Left kidney (tissue), 1 donor: ENCODE measurements at regions not wholly inside any gene's neighbourhood (a gene's known extent, or its start where the extent isn't known, plus 50 kb on each side); places are given as distances from the start of the nearest gene placed in this dataset.
"Not testable (repeated sequence)": the region's sequence is repeated elsewhere in the genome, so short reads cannot be mapped to it uniquely, and the experiment has no call there.

Source experiments
- DNase-seq: peaks from one replicate; pipeline ENCODE4 v3.0.0-alpha.2; 2013

DNA sequence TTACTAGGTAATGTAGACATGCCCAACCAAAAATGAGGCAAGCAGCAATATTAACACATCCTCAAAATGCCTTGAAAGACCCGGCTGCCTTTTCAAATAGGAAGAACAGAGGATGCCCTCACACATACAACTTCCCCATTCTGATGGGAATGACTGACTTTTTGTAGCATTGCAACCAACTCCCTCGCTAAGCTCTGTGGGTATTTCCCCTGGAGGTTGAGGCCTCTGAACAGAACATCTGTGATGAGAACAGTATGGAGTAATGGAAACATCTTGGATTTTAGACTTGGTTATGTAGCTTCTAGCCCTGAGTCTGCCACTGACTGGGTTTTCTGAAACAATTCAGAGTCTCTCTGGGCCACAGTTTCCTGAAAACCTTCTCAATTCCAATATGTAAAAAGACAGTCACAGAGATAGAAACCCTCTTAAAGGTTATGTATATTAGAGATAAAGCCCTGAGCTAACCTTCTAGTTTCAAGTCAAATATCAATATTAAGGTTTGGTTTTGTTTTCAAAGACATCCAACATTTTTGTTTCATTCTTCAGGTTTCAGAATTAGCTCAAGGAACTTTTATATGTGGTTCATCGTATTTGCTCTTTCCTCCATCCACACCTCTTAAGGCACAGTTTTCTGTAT, 311.5 kb downstream of the SETD4 start:
- no peak for DNase-seq

DNA sequence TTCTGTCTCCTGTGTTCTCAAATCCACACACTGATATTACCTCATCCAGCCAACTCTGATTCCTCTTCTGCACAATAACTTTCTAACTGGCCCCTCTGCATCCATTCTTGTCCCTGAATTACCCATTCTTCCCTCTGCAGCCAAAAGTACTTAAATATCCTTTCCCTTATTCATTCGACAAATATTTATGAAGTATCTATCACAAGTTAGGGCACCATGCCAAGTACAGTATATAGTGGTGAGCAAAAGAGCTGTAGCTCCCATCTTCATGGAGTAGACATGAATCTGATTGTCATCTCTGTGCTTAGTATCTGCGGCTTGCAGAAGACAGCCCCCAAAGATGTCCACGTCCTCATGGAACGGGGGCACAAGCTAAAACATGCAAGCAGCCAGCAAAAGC, 316.8 kb downstream of the SETD4 start:
- DNase-seq = no peak

DNA sequence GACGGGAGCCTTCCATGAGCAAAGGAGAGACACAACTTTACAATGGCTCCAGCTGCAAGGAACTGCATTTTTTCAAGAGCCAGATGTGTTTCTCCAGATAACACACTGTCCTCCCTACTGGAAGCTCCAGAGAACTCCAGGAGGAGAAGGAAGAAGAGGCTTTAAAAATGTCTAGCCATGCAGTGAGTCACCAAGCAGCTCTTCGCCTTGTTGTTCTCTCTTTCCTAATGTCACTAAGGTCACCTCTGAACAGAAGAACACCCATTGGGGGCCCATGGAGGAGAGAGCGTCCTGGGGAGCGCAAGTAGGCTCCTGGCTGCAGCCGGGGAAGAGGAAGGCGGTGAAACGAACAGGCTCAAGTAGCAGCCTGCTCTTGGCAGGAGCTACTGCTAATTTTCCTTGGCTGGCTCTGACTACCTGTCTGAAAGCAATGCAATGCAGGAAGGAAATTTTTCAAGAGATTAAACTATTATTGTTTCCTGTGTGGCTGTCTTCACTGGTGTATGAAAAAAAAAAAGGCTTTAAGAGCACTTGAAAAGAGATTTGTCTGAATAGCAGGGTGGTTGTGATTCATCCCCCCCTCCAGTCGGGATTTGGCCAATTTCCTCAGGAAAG, 321.9 kb downstream of the SETD4 start:
- no peak for DNase-seq

DNA sequence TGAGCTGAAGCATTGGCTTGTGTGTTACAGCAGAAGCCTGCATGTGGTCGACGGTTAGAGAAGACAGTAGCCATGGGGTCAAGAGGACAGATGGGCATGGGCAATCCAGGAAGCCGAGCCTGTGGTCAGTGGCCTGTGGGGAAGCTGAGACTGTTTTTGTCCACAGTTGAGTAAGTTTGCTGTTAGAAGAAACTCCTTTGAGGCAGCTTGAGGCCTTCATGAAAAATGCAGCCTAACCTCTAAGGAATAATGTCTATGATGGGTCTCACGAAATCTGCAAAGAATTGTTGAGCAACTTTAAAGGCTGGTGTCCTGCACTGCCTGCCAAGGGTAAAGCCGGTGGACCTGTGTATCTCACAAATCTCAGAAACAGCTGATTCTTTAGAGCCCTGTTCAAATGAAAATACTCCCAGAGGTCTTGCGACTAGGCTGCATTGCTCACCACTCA, 322.4 kb downstream of the SETD4 start:
- DNase-seq = no peak

DNA sequence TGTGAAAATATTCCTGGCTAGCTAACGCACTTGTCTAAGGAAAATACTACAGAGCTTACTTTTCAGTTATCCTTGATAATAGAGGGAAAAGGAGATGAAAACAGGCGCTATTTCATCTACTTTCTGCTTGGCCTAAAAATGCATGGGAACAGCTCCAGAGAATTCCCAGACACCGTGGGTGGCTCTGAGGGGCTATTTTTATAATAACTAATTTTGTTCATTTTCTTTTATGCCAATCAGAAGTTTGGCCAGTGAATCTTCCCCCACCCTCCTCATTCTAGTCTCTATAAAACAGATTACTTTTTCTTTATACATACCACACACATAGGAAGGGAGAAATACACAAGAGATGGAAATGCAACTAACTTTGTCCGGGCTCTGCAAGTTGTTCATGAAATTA, 322.9 kb downstream of the SETD4 start:
- DNase-seq = no peak

DNA sequence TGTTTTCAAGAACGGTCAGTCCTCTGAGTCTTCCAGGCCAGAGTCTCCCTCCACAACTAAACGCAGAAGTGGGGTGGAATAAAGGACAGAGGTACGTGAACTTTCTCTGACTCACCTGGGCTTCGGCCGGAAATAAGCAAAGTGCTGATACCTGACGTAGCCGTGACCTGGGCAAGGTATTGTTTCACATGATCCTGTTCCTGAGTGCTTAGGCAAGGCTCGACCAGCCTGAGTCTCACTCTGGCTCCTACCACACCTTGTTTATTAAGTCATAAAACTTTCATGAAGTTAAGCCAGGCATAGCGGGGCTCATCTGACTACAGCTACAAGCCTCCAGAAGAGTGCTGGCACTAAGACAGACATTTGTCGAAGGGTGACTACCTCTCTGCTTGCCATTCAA, 327.5 kb downstream of the SETD4 start:
- DNase-seq = no peak

DNA sequence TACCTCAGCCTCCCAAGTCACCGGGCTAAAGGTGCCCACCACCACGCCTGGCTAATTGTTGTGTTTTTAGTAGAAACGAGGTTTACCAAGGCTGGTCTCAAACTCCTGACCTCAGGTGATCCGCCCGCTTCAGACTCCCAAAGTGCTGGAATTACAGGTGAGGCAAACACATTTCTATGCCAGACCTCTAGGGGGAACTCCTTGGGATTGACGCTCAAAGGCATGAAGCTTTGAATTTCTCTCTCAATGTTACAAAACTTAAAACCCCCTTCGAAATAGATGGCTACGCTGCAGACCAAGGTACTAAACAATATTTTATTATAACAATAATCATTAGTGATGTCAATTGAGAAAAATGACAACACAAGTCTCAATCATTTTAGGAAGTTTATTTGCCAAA, 330.0 kb downstream of the SETD4 start:
- no peak for DNase-seq

DNA sequence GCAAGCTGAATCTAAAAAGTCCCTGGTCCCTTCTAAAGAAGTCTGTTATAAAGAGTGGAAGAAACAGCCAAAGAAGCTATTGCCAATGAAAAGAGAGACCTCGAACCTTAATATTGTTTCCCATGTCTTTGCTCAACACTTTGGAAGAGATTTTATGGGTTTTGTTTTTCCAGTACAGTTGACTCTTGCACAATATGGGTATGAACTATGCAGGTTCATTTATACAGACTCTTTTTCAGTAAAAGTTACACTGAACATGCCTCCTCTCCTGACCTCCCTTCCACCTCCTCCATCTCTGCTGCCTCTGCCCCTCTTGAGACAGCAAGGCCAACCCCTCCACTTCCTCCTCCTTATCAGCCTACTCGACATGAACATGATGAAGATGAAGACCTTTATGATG, 332.5 kb downstream of the SETD4 start:
- no peak for DNase-seq

DNA sequence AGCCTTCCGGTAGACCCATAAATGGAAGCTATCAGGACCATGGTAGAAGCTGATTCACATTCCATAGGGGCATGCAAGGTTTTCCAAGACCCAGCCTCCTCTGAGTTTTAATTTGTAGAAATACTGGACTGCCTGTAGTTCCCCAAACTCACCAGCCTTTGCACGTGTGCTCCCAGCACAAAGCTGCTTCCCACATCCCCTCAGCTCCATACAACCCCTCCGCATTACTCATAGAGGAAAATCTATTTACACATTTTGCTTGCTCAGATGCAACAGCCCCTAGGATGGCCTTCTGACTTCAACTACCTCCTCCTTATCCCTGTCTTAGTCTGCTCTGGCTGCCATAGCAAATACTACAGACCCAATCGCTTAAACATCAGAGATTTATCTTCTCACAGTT, 336.2 kb downstream of the SETD4 start:
- DNase-seq = no peak

DNA sequence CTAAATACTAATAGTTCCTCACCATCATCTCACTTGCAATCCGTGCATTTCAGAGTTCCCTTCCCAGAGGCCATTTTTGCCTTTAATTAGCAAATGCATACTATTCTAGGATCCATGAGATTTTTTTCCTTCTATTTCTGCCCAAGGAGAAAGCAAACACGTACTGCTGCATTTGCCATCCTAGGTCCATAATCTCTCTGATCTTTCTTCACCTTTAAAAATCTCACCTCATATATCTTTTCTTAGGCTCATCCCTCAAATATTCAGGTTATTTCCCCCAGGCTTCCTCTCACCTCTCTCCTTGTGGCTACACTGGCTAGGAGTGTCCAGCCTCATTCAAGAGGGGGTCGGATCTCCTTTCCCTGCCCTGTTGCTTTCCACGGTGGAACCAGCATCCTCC, 338.6 kb downstream of the SETD4 start:
- no peak for DNase-seq

DNA sequence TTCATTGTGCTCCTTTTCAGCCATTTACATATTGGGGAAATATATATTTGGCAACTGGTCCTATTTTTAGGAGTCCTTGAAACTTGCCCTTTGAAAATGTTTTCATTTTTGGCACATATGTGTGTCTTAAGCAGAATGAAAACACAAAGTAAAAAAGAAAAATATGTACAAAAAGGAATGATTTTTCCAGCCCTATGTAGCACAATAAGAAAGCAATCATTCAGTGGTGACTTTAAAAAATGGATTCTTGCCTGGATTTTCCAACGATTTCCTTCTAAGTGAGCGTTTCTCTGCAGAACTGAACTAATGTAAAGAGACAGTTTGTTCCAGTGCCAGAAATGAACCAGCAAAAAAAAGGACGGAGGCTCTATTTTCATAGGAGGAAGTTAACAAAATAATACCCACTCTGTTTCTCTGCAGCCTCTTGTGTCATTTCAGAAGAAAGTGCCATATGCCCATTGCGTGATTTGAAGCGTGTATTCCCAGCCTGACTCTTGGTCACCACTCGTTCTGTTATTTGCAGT, 340.1 kb downstream of the SETD4 start:
- DNase-seq = no peak

DNA sequence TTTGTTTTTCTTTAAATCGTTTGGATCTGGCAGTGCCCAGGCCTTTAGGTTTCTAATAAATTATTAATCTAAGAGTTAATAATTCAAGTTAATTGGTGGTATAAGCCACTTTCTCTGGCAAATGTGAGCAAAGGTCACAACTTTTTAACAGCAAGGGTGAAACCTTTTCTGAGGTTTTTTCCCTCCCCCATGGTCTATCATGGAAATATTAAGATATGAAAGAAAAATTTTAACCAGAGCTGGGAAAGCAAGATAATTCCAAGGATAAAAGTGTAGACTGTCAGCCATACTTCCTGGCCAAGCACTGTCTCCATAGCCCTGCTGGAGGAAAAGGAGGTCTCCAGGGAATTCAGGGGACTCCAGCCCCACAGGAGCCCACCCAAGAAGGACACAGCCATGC, 341.2 kb downstream of the SETD4 start:
- no peak for DNase-seq

DNA sequence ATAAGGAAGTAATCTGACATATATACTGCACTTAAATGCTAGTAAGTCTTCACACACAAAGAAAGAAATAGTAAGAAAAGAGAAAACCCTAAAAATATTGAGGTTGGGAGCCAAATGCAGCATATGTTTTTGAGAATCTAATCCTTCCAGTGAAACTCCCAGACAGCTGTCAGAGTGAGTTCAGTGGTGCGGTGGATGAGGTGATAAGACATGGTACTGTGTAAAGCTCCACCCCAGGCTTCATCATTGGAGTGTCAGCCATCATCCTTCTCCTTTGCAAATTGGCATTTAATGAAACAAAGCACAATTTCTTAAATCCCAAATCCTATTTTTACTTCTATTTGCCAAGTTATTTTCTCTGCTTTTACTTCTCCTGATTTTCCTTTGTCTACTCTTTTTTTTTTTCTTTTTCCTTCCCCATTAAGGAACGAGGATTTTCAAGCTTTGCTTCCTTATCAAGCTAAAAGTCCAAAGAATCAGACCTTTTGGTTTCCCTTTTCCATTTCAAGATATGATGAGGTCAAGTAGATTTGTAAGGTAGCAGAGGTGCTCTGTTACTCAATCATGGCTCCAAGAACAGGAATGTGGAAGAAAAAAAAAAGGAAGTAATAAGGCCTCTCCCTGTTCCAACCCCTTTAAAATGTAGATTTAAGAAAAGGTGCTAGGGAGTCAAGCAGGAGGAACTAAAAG, 343.3 kb downstream of the SETD4 start:
- DNase-seq = no peak

DNA sequence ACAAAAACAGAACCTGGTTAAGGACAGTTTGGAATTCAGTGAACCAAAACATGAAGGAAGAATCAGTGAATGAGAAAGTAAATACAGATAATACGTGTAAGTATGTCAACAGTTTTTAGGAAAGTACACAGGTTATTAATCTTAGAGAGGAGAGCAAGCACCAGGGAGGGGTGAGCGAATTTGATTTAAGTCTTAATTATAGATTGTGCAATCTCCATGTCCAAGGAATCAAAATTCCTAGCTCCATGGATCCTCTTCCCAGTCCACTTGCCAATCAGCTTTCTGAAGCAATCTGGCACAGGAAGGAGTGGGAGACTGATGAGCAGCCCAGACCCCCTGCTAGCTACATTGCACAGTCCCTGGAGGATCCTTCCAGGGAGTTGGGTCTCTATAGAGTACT, 346.4 kb downstream of the SETD4 start:
- DNase-seq = no peak

DNA sequence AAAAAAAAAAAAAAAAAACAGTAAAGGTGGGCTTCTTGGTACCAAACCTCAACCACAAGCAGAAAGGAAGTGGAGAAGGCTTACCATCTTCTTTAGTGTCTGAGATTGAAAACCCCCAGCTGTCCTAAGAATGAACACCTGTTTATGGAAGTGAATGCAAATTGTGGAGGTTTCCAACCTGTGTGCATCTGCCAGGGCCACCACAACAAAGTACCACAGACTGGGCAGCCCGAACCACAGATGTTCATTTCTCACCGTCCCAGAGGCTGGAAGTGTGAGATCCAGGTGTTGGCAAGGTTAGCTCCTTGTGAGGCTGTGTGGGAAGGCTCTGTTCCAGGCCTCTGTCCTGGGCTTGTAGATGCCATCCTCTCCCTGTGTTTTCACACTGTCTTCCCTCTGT, 348.7 kb downstream of the SETD4 start:
- no peak for DNase-seq

DNA sequence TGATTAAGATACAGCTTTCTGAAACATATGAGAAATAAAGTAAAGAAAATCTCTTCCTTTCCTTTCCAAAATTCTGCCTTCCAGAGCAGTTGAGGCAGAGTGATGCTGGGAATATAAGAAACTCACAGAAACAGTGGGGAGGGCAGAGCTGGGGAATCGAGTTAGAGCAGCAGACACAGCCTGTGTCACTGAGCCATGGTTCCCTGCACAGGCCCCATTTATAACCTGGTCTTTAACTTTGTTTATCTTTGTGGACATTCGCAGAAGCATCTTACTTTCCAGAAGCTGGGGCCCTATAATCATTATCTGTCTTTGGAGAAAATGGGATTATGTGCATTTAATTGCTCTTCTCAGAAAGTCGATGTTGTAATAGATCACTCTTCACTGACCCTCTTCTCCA, 349.1 kb downstream of the SETD4 start:
- no peak for DNase-seq

DNA sequence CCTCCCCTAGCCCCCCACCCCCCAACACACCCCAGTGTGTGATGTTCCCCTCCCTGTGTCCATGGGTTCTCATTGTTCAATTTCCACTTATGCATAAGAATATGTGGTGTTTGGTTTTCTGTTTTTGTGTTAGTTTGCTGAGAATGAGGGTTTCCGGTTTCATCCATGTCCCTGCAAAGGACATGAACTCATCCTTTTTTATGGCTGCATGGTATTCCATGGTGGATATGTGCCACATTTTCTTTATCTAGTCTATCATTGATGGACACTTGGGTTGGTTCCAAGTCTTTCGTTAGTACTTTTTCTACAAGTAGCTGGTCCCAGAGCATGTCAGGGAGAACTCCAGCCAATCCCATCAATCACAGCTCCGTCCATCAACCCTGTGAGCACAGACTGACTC, 350.3 kb downstream of the SETD4 start:
- not testable (repeated sequence) for DNase-seq

DNA sequence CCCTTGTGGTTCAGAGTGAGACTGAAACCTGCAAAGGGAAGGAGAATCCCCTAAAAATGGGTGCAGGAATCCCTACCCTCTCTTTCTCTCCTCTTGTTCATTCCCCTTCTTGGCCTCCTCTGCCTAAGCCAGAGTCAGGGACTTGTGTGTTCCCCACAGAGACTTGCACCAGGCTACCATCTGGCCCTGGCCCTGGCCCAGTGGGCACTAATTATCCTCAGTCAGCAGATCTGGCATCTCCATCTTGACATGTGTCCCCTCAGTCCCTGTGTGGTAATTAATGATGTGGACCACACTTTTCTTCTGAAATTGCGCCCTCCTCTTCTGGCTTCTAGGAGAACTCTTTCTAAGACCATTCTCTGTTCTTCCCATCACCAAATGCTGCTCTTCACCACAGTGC, 354.4 kb downstream of the SETD4 start:
- DNase-seq = no peak

DNA sequence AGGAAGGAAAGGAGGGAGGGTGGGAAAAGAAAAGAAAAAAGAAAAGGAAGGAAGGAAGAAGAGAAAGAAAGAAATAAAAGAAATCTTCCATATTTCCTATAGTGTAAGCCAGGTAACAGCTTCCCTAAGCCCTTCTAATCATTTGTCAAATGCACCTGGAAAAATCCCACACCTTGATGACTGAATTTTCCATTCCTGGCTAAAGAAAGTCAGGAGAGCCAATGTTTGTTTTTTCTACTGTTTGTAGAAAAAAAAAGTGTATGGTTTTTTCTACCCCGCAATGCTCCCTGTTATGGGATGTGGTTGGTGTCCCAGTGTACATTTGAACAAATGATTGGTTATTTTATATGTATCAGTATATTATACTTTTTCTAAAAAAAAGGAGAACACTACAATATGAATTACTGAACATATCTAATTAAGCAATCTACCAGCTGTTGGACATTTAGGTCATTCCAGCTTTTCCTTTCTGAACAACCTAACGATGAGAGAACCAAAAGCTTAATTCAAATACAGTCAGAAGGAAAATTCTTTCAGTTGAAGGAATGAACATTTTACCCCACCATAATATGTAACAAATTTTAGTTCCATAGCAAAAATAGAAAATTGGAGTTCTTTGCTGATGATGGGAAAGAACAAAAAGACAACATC, 355.0 kb downstream of the SETD4 start:
- DNase-seq = no peak

DNA sequence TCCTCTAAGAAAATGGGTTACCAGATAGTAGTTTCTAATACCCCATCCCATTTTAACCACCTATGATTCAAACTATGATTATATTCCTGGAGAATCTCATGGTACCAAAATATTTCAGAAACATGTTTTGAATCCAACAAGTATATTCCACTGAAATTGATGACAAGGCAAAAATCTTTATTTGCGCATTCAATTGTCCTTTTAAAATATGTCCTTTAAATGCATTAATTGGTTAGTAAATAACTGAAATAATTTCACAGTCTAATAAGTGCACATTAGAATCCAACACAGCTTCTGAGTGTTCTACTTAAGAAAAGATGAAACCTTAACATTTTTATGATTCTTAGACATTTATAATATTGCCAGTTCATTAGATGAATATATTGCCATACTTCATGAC, 356.6 kb downstream of the SETD4 start:
- DNase-seq = no peak

DNA sequence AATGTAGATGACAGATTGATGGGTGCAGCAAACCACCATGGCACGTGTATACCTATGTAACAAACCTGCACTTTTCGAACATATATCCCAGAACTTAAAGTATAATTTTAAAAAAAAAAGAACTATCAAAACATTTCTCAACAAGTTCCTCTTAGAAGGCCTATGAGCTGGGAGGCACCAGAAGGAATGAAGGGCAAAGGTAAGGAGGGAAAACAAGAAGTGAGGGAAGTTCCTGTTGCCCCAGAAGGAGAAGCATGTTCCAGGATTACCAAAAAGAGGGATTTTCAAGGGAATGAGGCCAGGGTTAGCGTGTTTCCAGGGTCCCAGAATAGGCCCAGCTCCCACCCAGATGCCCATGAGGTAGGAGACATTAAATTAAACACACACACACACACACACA, 361.0 kb downstream of the SETD4 start:
- no peak for DNase-seq

DNA sequence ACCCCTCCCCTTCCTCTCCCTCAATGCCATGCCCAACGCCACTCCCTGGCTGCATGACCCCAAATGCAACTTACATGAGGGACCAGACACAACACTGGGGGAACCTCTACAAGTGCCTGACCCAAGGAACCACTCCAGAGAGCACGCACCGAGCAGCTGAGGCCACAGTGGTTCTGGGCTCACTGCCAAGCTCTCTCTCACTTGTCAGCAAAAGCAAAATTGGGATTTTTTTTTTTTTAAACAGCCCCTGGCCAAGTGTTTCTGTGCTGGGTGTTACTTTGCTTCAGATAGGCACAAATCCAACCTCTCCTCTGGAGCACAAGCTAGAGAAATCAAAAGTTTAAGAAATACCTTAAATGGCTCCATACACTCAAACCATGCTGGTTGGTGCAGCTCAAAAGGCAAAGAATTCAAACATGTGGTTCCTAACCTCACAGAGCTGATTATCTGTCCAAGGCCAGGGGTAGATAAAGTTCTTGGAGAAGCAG, 363.0 kb downstream of the SETD4 start:
- DNase-seq = peak; percentile 26

DNA sequence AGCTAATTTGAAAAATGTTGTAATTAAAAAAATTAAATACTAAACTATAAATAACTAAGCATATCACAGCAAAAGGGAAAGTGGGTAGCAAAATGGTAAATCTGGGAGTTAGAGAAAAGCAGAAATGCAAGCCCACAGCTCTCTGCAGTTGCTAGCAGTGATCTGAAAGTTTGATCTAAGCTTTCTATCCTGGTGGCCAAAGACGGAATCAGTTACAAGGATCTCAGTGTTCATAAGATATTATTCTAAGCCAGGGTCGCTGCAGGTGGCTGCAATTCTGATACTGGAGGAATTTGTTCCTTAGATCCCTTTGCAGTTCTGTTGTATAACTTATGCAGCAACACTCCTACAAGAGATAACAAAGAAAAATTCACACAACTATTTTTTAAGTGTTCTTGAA, 363.7 kb downstream of the SETD4 start:
- no peak for DNase-seq
